GM18507 (cell line): ENCODE measurements at regions not wholly inside any gene's neighbourhood (a gene's known extent, or its start where the extent isn't known, plus 50 kb on each side); places are given as distances from the start of the nearest gene placed in this dataset.
"Not testable (repeated sequence)": the region's sequence is repeated elsewhere in the genome, so short reads cannot be mapped to it uniquely, and the experiment has no call there.

Experiments
- DNase-seq: peaks from one replicate; pipeline ENCODE4 v3.0.0; 2011; ENCODE audit warnings: low read depth; ENCODE audit not compliant: insufficient read length; ENCODE audit errors: extremely low spot score
- FAIRE-seq: peaks from 2 replicates; lab custom pipeline; 2011; peaks lifted over from hg19 to GRCh38; lab: Jason Lieb, UNC

DNA sequence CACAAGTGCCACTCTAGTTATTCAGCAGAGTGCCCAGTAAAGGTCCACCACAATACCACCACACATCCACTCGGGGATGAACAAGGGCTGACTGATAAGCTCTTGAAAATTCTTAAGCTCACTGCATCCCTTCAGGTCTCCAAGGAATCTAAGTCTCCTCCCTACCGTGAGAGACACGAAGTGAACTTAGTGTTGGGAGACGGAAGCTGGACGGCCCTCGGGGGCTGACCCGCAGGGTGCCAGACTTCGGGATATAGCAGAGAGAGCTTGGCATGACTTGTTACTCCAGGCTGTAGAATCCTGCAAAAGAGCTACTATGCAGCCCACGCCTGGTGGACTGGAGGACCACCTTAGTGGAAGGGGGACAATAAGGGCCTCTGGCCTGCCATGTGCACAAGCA, 75.1 kb downstream of the LYZL1 start:
- not testable (repeated sequence) for FAIRE-seq, DNase-seq

DNA sequence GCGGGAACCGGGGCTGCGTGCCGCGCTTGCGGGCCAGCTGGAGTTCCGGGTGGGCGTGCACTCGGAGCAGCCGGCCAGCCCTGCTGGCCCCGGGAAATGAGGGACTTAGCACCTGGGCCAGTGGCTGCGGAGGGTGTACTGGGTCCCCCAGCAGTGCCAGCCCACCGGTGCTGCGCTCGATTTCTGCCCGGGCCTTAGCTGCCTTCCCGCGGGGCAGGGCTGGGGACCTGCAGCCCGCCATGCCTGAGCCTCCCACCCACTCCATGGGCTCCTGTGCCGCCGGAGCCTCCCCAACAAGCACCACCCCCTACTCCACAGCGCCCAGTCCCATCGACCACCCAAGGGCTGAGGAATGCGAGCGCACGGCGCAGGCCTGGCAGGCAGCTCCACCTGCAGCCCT, 77.3 kb downstream of the LYZL1 start:
- DNase-seq, FAIRE-seq: not testable (repeated sequence)

DNA sequence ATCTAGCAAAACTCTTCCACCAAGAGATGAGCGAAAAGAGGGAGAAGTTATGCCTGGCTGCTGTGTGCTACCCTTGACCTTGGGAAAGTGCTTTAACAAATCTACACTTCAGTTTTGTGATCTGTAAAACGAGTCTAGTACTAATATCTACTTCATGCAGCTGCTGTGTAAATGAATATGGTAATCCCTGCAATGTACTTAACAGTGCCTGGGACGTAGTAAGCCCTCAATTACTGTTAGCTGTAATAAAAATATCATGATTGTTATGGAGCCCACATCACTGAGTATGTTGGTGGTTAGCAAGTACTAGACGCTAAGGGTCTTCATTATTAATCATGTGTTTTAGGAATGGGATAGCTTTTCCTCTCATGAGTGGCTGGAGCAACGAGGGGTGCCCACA, 80.5 kb downstream of the LYZL1 start:
- FAIRE-seq: no peak
- DNase-seq: no peak

DNA sequence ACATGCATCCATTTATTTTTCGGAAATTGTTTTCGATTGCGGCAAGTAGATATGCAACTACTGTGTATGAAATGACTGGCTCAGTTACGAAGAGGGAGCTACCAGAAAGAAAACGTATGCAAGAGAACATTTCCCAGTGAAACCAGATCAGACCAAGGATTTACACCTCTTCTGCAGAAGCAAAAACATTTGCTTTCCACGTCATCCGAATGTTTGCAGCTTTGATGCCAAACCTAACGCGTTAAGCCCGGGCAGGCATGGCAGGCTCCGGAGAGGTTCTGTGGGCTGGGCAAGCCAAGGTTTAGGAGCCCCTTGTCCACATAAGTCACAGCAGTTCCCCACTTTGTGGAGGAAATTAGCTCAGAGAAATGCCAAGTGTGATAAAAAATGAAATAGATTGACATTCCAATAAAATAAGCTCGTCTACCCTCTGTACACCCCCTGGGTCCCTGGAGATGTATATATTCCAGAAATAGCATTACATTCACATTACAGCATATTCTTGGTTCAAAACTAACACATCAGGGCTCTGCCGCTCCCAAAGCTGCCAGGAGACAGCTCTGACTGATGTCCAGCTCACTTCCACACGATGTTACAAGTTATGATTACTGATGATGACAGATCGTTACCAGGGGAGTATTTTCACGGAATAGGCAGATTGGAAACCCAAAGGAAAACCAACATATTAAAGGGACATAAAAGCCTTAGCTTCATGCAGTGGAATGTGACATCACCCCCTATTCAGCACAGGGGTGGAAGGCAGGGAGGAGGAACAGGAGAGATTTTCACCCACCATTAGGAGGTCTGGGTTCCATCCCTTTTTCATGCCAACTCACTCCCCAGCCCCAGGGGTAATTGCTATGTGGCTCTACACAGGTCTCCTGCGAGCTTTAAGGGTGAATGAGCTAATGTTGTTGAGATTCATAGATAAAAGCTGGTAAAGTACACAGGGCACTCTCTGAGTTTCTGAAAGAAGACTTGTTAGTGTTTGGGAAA, 81.5 kb downstream of the LYZL1 start:
- FAIRE-seq (no peak), DNase-seq (no peak)

DNA sequence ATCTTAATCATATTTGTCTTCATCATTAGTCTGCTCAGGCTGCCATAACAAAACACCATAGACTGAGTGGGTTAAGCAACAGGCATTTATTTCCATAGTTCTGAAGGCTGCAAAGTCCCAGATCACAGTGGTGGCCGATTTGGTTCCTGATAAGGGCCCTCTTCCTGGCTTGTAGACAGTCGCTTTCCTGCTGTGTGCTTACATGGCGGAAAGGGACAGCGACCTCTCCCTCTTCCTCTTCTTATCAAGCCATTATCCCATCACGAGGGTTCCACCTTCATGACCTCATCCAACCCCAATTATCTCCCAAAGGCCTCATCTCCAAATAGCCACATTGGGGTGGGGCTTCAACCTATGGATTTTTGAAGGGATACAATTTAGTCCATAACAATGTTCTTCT, 84.0 kb downstream of the LYZL1 start:
- FAIRE-seq (no peak), DNase-seq (no peak)

DNA sequence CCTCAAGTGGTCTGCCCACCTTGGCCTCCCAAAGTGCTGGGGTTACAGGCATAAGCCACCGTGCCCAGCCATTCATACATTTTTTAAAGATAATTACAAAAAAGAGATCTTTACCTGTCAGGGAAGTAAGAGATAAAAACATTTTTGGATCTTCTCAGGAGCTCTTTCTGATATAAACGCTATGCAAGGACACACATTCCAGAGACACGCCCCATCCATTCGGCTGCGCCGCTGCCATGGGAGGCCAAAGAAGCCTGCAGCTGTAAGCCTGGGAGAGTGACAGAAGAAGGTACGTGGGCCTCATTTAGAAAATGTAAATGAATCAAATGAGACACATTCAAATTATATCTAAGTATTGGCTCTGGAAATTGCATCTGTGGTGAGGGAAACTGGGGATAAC, 85.3 kb downstream of the LYZL1 start:
- FAIRE-seq: no peak
- DNase-seq: no peak

DNA sequence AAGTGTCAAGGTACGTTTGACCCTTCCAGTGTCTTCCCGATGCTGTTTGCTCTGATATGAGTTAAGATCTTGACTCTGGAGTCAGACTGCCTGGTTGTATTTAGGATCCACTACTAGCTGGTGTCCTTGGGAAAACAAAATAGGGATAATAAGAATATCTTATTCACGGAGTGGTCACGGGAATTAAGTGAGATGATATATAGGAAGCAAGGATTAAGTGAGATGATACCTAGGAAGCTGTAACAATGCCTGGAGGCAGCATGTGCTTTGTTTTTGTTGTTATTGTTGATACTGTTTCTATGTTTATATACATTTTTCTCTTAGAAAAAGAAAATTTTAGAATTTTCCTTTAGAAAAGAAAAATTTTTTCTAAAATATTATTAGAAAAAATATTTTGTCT, 87.0 kb downstream of the LYZL1 start:
- DNase-seq (no peak), FAIRE-seq (no peak)

DNA sequence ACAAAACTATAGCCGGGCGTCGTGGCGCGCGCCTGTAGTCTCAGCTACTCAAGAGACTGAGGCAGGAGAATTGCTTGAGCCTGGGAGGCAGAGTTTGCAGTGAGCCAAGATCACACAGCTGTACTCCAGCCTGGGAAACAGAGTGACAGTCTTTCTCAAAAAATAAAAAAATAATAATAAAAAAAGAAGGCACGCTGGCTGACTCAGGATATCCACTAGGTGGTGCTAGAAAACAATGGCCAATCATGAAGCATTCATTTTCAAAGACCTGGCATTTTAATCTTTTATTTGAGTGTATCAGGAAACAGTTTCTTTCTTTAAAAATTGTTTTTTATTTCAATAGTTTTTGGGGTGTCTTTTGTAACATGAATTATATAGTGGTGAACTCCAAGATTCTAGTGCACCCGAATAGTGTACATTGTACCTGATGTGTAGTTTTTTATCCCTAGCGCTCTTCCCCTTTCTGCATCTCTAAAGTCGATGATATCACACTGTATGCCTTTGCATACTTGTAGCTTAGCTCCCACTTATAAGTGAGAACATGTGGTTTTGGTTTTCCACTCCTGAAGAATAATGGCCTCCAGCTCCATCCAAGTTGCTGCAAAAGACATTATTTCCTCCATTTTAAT, 88.6 kb downstream of the LYZL1 start:
- no peak for DNase-seq
- no peak for FAIRE-seq

DNA sequence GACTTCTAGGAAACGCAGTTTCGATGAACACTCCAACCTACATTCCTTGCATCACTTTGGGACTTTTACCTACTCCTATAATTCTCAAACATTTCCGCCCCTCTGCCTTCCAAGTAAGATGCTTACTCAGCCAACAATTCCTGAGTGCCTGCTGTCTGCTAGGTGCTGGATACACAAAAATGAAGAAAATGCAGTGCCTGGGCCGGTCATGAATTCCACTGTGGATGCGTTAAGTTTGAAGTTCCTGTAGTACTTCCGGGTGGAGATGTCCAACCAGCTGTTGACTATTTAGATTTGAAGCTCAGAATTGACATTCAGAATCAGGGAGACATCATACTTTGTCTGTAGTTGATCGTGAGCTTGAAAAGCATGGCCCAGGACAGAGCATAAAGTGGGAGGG, 89.2 kb downstream of the LYZL1 start:
- DNase-seq: no peak
- no peak for FAIRE-seq

DNA sequence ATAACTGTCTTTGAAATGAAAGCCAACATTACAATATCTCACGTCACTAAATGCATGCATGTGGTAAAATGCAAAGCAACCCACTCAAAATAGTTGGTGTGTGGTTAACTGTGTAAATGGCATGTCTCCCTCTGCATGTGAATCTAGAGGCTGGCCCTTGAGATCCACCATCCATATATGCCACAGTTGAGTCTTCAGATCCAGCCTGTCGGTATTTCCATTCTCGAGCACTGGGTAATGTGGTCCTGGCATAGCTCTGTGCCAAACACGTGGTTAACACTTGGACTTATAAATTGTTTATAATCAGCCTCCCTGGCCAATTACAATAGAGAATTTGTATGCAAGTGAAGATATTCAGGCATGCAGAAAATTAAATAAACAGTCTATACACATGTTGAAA, 90.3 kb downstream of the LYZL1 start:
- FAIRE-seq: no peak
- no peak for DNase-seq

DNA sequence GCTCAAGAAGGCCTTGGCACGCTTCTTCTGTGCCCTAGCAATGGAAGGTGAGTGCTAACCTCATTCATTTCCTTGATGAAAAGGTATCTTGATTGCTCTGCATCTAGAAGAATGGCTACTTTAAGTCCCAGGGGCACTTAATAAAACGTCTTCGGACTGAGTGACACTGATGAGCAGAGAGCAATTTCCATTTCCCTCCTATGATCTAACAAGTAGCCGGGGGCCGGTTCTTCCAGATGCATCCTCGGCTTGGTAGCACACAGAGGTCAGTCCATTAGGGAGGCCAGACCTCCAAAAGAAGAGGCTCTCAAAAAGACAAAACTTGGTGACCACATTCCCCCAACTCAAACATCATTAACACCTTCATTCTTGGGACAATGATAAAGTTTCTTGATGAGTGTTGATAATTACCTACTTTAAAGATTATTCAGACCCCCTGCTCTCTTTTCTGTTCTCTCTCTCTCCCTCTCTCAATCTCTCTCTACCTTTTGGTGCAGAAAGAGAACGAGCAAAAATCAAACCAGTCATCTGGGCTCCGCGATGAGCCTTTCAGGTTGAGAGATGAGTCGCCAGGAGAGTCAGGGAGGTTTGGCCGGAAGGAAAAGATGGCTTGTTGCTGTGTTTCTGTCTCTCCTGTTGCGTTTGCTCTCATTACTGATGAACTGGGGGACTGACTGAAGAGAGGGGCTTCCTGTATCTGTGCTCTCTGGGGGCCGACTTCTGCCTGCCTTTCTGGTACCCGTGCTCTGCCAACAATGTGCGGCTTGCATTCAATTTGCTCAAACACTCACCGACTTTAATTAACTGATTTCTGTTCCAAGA, 91.1 kb downstream of the LYZL1 start:
- FAIRE-seq, DNase-seq: not testable (repeated sequence)

DNA sequence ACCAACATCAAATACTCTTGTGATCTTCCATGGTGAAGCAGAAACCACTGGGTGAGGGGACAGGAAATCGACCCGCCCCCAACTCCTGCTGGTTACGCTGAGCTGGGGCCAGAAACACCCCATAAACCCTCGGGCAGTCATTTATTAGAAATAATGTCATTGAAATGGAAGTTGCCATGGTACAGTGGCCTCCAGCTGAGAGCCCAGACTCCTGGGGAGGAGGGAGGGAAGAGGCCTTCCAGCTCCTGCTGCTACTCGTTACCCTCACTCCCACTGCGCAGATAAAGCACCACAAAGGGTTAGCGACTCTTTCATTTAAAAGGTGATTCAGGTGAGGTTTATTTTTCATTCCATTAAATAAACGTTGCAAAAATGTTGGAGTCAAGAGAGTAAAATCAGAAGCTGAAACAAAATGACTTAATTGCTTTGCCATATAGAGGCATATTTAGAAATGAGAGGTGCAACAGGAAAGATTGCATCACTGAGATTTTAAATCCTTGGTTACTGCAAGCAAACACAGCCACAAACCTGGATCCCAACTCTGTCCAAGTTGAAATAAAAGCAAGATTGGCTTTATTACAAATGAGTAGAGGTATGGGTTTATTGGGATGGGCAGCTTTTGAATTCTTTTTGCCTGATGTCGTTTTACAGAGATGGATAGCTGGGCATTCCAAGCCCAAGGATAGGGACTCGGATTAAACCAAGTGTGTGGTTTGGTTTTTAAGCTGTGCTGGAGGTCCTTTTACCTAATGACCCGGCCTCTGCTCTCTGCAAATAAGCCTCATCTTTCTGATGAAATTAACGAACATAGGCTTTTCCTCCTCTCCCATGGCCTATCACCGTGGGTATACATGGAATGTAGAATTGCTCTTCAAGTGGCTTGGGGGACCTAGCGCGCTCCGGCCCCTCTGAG, 92.0 kb downstream of the LYZL1 start:
- DNase-seq, FAIRE-seq: not testable (repeated sequence)

DNA sequence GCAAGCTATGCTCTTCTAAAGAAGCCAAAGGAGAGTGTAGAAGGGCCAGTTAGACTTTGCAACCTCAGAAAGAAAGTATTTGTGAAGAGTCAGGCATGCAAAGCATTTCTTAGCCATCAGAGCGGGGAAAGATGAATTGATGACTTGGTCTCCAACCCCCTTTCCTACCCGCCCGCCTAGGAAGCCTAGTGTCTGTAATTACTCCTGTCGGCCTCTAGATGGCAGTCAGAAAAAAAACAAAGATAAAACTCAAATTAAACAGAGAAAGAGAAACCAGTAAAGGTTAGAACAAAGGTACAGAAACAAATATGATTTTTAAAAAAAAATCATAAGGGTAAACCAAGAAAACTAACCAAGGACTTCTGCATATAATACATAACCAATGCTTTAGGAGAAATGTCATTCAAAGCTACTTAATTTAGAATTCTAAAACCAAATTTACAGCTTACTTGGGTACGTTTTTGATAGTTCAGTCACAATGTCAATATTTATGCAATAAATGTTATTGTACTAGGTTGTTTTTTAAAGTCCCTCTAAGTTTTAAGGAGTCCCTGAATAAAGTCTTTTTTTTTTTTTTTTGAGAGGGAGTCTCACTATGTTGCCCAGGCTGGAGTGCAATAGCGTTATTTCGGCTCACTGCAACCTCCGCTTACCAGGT, 97.6 kb downstream of the LYZL1 start:
- peak; percentile 81 for FAIRE-seq

DNA sequence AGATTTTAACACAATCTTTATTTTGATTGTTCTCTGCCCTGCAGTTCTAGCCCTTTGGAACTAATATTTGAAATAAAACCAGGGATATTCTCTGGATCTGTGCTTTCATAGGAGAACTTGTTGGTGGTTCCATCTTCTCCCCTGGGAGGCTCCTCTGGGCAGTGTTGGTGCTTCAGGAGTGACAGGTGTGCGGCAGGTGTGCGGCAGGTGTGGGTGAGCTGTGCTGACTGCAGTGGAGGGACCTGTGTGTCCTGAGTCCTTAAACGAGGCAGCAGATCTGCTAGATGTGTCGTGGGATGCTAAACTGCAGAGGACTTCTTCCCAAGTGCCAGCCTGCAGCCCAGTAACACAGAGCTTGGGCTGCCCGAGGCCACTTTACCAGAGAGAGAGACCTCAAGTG, 98.4 kb downstream of the LYZL1 start:
- DNase-seq (no peak), FAIRE-seq (no peak)

More for the DNA sequence above, 97.6 kb downstream of the LYZL1 start:
- DNase-seq: no peak

DNA sequence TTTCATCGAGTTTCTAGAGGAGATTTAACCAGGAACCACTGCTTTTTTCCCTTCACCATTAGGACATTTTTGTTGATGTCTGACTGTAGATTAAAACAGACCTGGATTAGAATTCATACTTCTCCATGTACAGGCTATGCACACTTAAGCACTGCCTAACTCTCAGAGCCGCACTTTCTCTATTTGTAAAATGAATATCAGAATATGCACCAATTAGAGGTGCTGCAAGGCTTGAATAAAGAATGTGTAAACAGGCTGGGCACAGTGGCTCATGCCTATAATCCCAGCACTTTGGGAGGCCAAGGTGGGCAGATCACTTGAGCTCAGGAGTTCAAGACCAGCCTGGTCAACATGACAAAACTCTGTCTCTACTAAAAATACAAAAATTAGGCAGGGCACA, 99.2 kb downstream of the LYZL1 start:
- FAIRE-seq, DNase-seq: not testable (repeated sequence)

DNA sequence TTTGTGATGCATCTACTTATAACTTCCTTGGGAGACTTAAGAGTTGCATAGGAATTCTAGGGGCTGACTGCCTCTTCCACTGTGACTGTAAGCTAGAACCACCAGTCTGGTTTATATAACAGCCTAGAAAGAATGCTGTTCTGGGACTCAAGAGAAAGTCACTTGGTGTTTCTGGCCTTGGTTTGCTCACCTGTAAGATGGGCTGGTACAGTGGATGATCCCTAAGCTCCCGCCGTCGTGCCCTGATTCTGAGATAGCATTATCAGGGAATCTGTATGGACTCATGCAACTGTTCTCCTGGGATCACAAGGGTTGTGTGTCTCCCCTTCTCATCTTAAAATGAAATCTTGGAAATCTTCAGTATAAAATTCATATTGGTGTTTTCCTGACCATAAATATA, 100.6 kb downstream of the LYZL1 start:
- no peak for DNase-seq
- no peak for FAIRE-seq

DNA sequence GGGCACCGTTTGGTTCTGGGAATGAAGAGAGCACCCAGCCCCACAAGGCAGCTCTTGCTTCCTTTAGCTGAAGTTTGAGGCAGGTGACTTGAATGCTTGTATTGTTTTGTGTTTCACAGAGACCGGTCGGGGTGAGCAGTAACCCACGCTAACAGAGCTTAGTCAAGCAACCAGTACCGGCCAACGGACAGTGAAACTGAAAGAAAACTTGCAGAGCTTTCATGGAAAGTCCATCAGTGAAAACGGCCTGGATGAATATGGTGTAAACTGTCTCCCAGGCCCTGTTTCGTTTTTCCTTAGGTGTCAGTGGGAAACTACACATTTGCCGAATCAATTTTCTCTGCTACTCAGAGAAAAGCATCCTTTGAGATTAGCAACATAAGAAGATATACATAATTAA, 101.1 kb downstream of the LYZL1 start:
- DNase-seq (no peak), FAIRE-seq (no peak)

DNA sequence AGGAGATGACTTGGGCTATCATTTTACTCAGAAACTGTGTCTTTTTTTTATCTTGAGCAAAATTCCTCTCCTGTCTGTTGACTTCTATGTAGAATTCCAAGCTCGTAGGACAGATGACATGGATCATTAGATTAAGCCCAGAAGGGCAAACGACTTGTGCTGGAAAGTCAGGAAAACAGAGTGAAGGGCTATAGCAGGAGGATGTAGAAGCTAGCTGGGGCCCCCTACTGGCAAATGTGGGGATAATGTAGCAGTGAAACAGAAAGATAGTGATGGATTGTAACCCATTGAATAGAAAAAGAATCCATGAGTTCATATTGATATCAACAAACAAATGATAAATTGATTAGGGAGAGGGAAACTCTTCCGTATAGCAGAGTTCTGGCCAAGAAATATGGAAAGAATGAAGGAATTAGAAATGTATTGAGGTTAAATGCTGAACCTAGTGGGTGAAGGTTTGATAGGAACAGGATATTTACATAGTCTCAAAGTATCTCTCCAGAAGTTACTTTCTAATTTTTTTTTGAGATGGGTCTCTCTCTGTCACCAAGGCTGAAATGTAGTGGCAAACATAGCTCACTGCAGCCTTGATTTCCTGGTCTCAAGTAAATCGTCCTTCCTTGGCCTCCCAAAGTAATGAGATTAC, 103.6 kb downstream of the LYZL1 start:
- FAIRE-seq (peak; percentile 45), DNase-seq (no peak)
